SH-SY5Y (cell line): ENCODE measurements at regions not wholly inside any gene's neighbourhood (a gene's known extent, or its start where the extent isn't known, plus 50 kb on each side); places are given as distances from the start of the nearest gene placed in this dataset.

Experiments used
- GATA2 ChIP-seq: IDR thresholded peaks from 2 replicates; pipeline ENCODE4 v1.6.1; 2011; ENCODE audit warnings: mild to moderate bottlenecking, low read depth, low read length
- GATA3 ChIP-seq: IDR thresholded peaks from 2 replicates; pipeline ENCODE4 v1.6.1; 2011; ENCODE audit warnings: low read depth, mild to moderate bottlenecking, low read length, moderate library complexity

GRCh38 chr14:84922370-84922769, 607.6 kb upstream of the FLRT2 start:
- TF ChIP-seq GATA2 (no peak), GATA3 (no peak)
